ENCODE measurements at regions not wholly inside any gene's neighbourhood (a gene's known extent, or its start where the extent isn't known, plus 50 kb on each side); places are given as distances from the start of the nearest gene placed in this dataset.

DNA sequence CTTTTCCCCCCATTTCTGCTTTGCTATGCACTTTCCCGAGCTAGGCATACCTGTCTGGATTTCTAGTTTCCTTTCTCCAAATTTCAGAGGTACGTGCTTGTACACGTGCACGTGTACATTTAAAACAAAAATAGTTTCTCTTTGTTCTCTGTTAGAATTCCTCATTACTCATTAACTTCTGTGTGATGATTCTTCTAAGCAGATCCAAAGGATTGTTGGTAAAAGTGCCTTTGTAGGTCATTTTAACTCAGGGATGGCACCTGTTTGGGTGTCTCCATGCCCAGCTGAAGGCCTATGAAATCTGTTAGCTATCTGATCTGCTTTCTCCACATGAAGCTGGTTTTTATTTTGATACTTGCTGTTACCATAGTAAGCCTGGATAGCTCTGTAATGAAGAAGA, 264.3 kb downstream of the LPIN1 start:
- H3K36me3 ChIP-seq (ENCODE audit: insufficient read depth, low read length), result no peaks in the 10 kb centered on the region
- H3K4me3 ChIP-seq (ENCODE audit: low read depth, low read length, poor library complexity, severe bottlenecking), result no peak overlapping the region
- H3K9me2 ChIP-seq (ENCODE audit: insufficient read depth, low read length), result no peaks in the 10 kb centered on the region
- no peaks in the 10 kb centered on the region for H4K20me1 ChIP-seq (ENCODE audit: insufficient read depth, low read length)
- intact Hi-C loops (cut with micrococcal nuclease; ENCODE audit: unreplicated experiment), result no loop called here
- H3K4me1 ChIP-seq (ENCODE audit: insufficient read depth, low read length, poor library complexity, severe bottlenecking), result peaks cover 34% of the 10 kb centered on the region
- no peak for DNase-seq (ENCODE audit: low spot score)
- H3K79me2 ChIP-seq (ENCODE audit: insufficient read depth, low read depth, low read length), result no peaks in the 10 kb centered on the region
- CTCF ChIA-PET (ENCODE audit: unreplicated experiment), result no interaction called here
- H2AFZ ChIP-seq (ENCODE audit: low read length), result peak overlapping the region; percentile 8; the same call in 1 of the 2 replicates
- H3K27ac ChIP-seq (ENCODE audit: low read depth, low read length, poor library complexity, severe bottlenecking), result no peak overlapping the region
- no peaks in the 10 kb centered on the region for H3K9me3 ChIP-seq (ENCODE audit: low read length)
- TF ChIP-seq, protein P1, sequence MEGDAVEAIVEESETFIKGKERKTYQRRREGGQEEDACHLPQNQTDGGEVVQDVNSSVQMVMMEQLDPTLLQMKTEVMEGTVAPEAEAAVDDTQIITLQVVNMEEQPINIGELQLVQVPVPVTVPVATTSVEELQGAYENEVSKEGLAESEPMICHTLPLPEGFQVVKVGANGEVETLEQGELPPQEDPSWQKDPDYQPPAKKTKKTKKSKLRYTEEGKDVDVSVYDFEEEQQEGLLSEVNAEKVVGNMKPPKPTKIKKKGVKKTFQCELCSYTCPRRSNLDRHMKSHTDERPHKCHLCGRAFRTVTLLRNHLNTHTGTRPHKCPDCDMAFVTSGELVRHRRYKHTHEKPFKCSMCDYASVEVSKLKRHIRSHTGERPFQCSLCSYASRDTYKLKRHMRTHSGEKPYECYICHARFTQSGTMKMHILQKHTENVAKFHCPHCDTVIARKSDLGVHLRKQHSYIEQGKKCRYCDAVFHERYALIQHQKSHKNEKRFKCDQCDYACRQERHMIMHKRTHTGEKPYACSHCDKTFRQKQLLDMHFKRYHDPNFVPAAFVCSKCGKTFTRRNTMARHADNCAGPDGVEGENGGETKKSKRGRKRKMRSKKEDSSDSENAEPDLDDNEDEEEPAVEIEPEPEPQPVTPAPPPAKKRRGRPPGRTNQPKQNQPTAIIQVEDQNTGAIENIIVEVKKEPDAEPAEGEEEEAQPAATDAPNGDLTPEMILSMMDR (conservative IDR thresholded peaks at IDR 0.05; ENCODE audit: low read length), result no peak
- TF ChIP-seq EZH2phosphoT487 (IDR thresholded peaks at IDR 0.05; ENCODE audit: borderline replicate concordance, low read depth, low read length), result no peak
- BruUV-seq (replicated peaks), result no TSS peak
- H3K4me2 ChIP-seq (ENCODE audit: low read length), result 0 out of 2 replicates have a peak overlapping the region, but pooled peaks have one; percentile 8
- POLR2A ChIA-PET, result interaction anchor here (0.6 to 1.7 kb wide), 6 partner anchors 12 to 1307 kb away, joined by 3 to 5 read pairs (median 3); no protein-coding TSS in a partner anchor

DNA sequence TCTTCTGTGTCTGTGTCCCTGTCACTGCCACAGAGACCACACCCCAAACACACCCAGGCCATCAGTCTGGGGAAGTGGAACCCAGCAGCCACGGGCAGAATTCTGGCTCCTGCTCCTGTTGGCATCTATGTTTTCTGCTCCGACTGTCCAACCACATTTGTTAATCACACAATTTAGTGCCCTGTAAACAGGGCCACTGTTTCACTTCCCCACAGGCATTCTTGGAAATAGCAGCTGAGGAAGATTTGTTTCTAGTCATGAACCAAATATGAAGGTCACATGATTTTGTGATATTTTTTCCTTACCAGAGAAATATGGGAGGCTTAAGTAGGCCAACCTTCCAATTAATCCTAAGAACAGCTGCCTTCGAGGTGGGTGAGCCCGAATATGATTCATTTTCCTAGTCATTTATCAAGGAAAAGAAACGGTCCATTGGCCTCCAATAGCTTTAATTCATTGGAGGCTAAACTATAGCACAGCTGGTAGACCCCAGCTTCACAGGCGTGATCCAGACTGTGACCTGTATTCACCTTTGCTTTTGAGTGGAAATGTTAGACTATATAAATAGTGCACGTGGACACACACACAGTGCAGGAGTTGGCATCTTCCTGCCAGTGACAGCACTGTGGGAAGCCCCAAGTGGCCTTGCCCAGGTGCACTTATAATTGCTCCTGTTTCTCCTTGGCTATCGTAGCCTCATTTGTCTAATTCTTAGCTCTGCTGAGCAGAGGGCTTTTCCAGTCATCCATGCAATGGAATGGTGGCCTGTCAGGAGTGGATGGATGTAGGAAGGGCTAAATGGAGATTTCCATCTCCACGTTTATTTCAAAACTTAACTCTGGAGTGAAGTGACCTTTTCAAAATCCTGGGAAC, 267.9 kb downstream of the LPIN1 start:
- no peaks in the 10 kb centered on the region for H3K79me2 ChIP-seq (ENCODE audit: insufficient read depth, low read depth, low read length)
- H3K4me3 ChIP-seq (ENCODE audit: low read depth, low read length, poor library complexity, severe bottlenecking), result no peak overlapping the region
- H4K20me1 ChIP-seq (ENCODE audit: insufficient read depth, low read length), result no peaks in the 10 kb centered on the region
- H3K9me3 ChIP-seq (ENCODE audit: low read length), result peaks cover 8% of the 10 kb centered on the region; the same call in 1 of the 2 replicates
- TF ChIP-seq EZH2phosphoT487 (IDR thresholded peaks at IDR 0.05; ENCODE audit: borderline replicate concordance, low read depth, low read length), result no peak
- TF ChIP-seq, protein P1 (conservative IDR thresholded peaks at IDR 0.05; ENCODE audit: low read length), result no peak
- intact Hi-C loops (cut with micrococcal nuclease; ENCODE audit: unreplicated experiment), result no loop called here
- peaks cover 37% of the 10 kb centered on the region for H3K4me1 ChIP-seq (ENCODE audit: insufficient read depth, low read length, poor library complexity, severe bottlenecking)
- CTCF ChIA-PET (ENCODE audit: unreplicated experiment), result no interaction called here
- no peaks in the 10 kb centered on the region for H3K9me2 ChIP-seq (ENCODE audit: insufficient read depth, low read length)
- no TSS peak for BruUV-seq (replicated peaks)
- H2AFZ ChIP-seq (ENCODE audit: low read length), result peak overlapping the region; percentile 68; the same call in 1 of the 2 replicates
- H3K4me2 ChIP-seq (ENCODE audit: low read length), result peak overlapping the region; percentile 44
- no peaks in the 10 kb centered on the region for H3K36me3 ChIP-seq (ENCODE audit: insufficient read depth, low read length)
- POLR2A ChIA-PET, result interaction anchor here (0.5 to 2.3 kb wide), 3 partner anchors 8 to 28 kb away, joined by 3 to 6 read pairs (median 6); no protein-coding TSS in a partner anchor
- peak; percentile 10 for DNase-seq (ENCODE audit: low spot score)
- no peak overlapping the region for H3K27ac ChIP-seq (ENCODE audit: low read depth, low read length, poor library complexity, severe bottlenecking)
